Colonic mucosa (tissue), 4 donors: ENCODE measurements at regions not wholly inside any gene's neighbourhood (a gene's known extent, or its start where the extent isn't known, plus 50 kb on each side); places are given as distances from the start of the nearest gene placed in this dataset.

Experiments
- DNase-seq: peaks from one replicate; pipeline ENCODE4 v3.0.0-alpha.2; 2020
- H3K27ac ChIP-seq: fragments of 200-600 bp; one replicate; pipeline ENCODE4 v1.8.0; 2021
- H3K27me3 ChIP-seq: fragments of 200-600 bp; one replicate; pipeline ENCODE4 v1.8.0; 2021
- H3K36me3 ChIP-seq: fragments of 200-600 bp; one replicate; pipeline ENCODE4 v1.8.0; 2021
- H3K4me1 ChIP-seq: fragments of 200-600 bp; one replicate; pipeline ENCODE4 v1.8.0; 2021; ENCODE audit warnings: mild to moderate bottlenecking
- H3K4me3 ChIP-seq: fragments of 200-600 bp; one replicate; pipeline ENCODE4 v1.8.0; 2021
- H3K9ac ChIP-seq, 2 donors: one replicate each; pipeline ENCODE4 v1.7.0; 2013; ENCODE audit warnings: control low read depth in 2 of 2, low read depth in 2 of 2, low read length in 2 of 2
- H3K9me3 ChIP-seq: fragments of 200-600 bp; one replicate; pipeline ENCODE4 v1.8.0; 2021
- CTCF ChIP-seq: fragments of 200-600 bp; IDR thresholded peaks from one replicate; pipeline ENCODE4 v1.8.0; 2022; ENCODE audit warnings: antibody characterized with exemption, mild to moderate bottlenecking
- intact Hi-C: fragments of 100-400 bp; cut with DNase I; formaldehyde crosslinking; loops from one replicate; pipeline ENCODE4 v1.14.1; 2022
- donor health status: healthy.
- donor health status: DM: no; HTN: no; CAD: no.
- donor health status: DM: no; HTN: no; CAD: no.

DNA sequence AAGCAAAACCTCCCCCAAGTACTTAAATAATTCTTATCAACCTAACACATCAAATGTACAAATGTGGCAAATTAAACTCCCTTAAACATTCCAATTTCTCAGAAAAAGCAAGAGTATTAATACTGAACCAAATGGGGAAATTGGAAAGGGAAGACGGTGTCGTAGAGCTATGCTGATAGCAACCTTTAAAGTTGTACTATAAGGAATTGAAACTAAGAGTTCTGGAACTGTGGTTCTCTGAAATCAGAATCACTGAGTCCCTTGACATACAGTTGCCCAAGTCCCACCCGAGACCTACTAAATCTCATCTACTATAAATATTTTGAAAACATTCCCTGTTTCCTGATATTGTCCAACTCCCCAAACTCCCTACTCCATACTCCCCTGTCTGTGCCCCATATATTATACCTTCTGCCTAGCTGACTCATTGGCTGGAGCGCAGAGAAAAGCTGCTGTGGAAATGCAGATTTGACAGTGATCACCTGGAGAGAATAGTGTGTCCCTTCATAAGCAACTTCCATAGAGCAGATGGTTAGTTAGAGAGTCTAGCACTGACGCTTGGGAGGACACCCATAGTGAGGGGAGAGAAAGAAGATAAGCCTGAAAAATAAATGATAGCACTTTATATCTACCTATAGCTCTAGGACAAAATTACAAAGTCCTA lies 51.4 kb upstream of the ITM2B start:
- Histone ChIP-seq H3K4me1 (no peaks in the 10 kb centered on the region), H3K9me3 (no peaks in the 10 kb centered on the region), H3K9ac (no peak overlapping the region), H3K27me3 (no peaks in the 10 kb centered on the region), H3K27ac (no peak overlapping the region), H3K36me3 (no peaks in the 10 kb centered on the region), H3K4me3 (no peak overlapping the region)
- intact Hi-C loops, result no loop called here
- no peak for TF ChIP-seq CTCF
- no peak for DNase-seq

- Histone ChIP-seq H3K36me3 (no peaks in the 10 kb centered on the region), H3K4me3 (no peak overlapping the region), H3K27ac (no peak overlapping the region), H3K4me1 (no peaks in the 10 kb centered on the region), H3K27me3 (no peaks in the 10 kb centered on the region), H3K9ac (no peak overlapping the region), H3K9me3 (no peaks in the 10 kb centered on the region)
- intact Hi-C loops, result no loop called here
- TF ChIP-seq CTCF, result no peak
- no peak for DNase-seq
These were observed 54.9 kb upstream of the ITM2B start for GRCh38 chr13:48178126-48178525.

GRCh38 chr13:48176781-48177180 lies 56.2 kb upstream of the ITM2B start:
- no peak overlapping the region for H3K27ac ChIP-seq
- no peak for DNase-seq
- H3K9ac ChIP-seq, result no peak overlapping the region
- no peak for TF ChIP-seq CTCF
- no peaks in the 10 kb centered on the region for H3K36me3 ChIP-seq
- no peak overlapping the region for H3K4me3 ChIP-seq
- no peaks in the 10 kb centered on the region for H3K27me3 ChIP-seq
- intact Hi-C loops, result no loop called here
- H3K9me3 ChIP-seq, result no peaks in the 10 kb centered on the region
- no peaks in the 10 kb centered on the region for H3K4me1 ChIP-seq

DNA sequence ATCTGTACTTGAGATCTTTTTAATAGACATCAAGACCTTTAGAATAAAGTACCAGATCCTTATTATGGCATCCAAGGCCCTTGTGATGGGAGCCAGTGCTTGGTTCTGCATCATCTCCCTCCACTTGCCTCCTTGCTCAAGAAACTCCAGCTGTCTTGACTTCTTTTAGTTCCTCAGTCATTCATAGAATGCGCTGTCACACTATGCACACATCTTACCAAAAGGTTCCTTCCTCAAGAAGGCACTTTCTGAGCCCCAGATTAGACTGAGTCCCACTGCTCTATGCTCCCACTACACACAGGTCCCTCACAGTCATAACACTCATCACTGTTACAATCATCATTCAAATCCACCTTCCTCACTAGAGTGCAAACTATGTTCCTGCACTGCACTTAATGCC lies 57.8 kb upstream of the ITM2B start:
- no peak overlapping the region for H3K27ac ChIP-seq
- no peaks in the 10 kb centered on the region for H3K36me3 ChIP-seq
- H3K4me3 ChIP-seq, result no peak overlapping the region
- intact Hi-C loops, result no loop called here
- no peak for DNase-seq
- H3K9me3 ChIP-seq, result no peaks in the 10 kb centered on the region
- no peaks in the 10 kb centered on the region for H3K27me3 ChIP-seq
- H3K9ac ChIP-seq, result no peak overlapping the region
- no peak for TF ChIP-seq CTCF
- no peaks in the 10 kb centered on the region for H3K4me1 ChIP-seq

- DNase-seq, result no peak
- TF ChIP-seq CTCF, result no peak
- Histone ChIP-seq H3K9me3 (no peaks in the 10 kb centered on the region), H3K4me3 (no peak overlapping the region), H3K27me3 (no peaks in the 10 kb centered on the region), H3K4me1 (no peaks in the 10 kb centered on the region), H3K9ac (no peak overlapping the region), H3K27ac (no peak overlapping the region), H3K36me3 (no peaks in the 10 kb centered on the region)
- intact Hi-C loops, result no loop called here
These were observed 65.1 kb upstream of the ITM2B start for GRCh38 chr13:48167866-48168265.
